HG03442 (cell line): ENCODE measurements at regions not wholly inside any gene's neighbourhood (a gene's known extent, or its start where the extent isn't known, plus 50 kb on each side); places are given as distances from the start of the nearest gene placed in this dataset.

Source experiments
- ATAC-seq: cut with Tn5 transposase; IDR thresholded peaks from one replicate; pipeline ENCODE4 v1.9.1; 2021; ENCODE audit warnings: mild to moderate bottlenecking, moderate library complexity; ENCODE audit not compliant: unreplicated experiment

- no peak for ATAC-seq
Observed at GRCh38 chrX:149992918-149993317, 54.6 kb upstream of the EOLA2 start.

GRCh38 chrX:149993989-149994388 lies 55.7 kb upstream of the EOLA2 start:
- ATAC-seq = no peak

GRCh38 chrX:149996515-149996914 lies 58.2 kb upstream of the EOLA2 start:
- no peak for ATAC-seq

GRCh38 chrX:150005027-150005426 lies 66.7 kb upstream of the EOLA2 start:
- no peak for ATAC-seq

GRCh38 chrX:150007356-150007755 lies 69.1 kb upstream of the EOLA2 start:
- ATAC-seq = no peak

- no peak for ATAC-seq
Observed at GRCh38 chrX:150012647-150013381, 74.5 kb upstream of the EOLA2 start.

- no peak for ATAC-seq
Observed at GRCh38 chrX:150014525-150014924, 76.2 kb upstream of the EOLA2 start.

- ATAC-seq = no peak
Observed at GRCh38 chrX:150017868-150018267, 79.6 kb upstream of the EOLA2 start.

- no peak for ATAC-seq
Observed at GRCh38 chrX:150018931-150019361, 80.7 kb upstream of the EOLA2 start.

GRCh38 chrX:150028692-150029091 lies 90.4 kb upstream of the EOLA2 start:
- ATAC-seq = no peak

GRCh38 chrX:150032742-150033141 lies 94.5 kb upstream of the EOLA2 start:
- no peak for ATAC-seq

- ATAC-seq = no peak
Observed at GRCh38 chrX:150034788-150035187, 96.5 kb upstream of the EOLA2 start.

GRCh38 chrX:150035531-150035930 lies 97.2 kb upstream of the EOLA2 start:
- ATAC-seq = no peak

- no peak for ATAC-seq
Observed at GRCh38 chrX:150036181-150036580, 97.9 kb upstream of the EOLA2 start.

- no peak for ATAC-seq
Observed at GRCh38 chrX:150036641-150037040, 98.3 kb upstream of the EOLA2 start.

- no peak for ATAC-seq
Observed at GRCh38 chrX:150037041-150037440, 98.8 kb upstream of the EOLA2 start.

GRCh38 chrX:150038315-150038714 lies 100.0 kb upstream of the EOLA2 start:
- no peak for ATAC-seq

GRCh38 chrX:150038986-150039599 lies 100.8 kb upstream of the EOLA2 start:
- ATAC-seq = no peak

- ATAC-seq = no peak
Observed at GRCh38 chrX:150041208-150041607, 102.9 kb upstream of the EOLA2 start.

GRCh38 chrX:150044556-150044955 lies 106.3 kb upstream of the EOLA2 start:
- no peak for ATAC-seq

- ATAC-seq = no peak
Observed at GRCh38 chrX:150047818-150048217, 109.5 kb upstream of the EOLA2 start.

GRCh38 chrX:150049647-150050046 lies 111.4 kb upstream of the EOLA2 start:
- ATAC-seq = no peak

- no peak for ATAC-seq
Observed at GRCh38 chrX:150050387-150050786, 112.1 kb upstream of the EOLA2 start.
